K562 (cell line): ENCODE measurements at regions not wholly inside any gene's neighbourhood (a gene's known extent, or its start where the extent isn't known, plus 50 kb on each side); places are given as distances from the start of the nearest gene placed in this dataset.

Experiments used
- ATF7 ChIP-seq: fragments of 450-650 bp; IDR thresholded peaks from 2 replicates; pipeline ENCODE4 v1.7.1; 2014; ENCODE audit warnings: mild to moderate bottlenecking, moderate library complexity
- DDX20 ChIP-seq: fragments of 450-650 bp; IDR thresholded peaks from 2 replicates; pipeline ENCODE4 v1.6.1; 2016; ENCODE audit warnings: missing genetic modification characterization, low read depth, mild to moderate bottlenecking, missing compliant biosample characterization, moderate library complexity
- E2F1 ChIP-seq: sonication (generic); formaldehyde crosslinking; IDR thresholded peaks from 2 replicates; pipeline ENCODE4 v1.8.1; 2023; ENCODE audit warnings: mild to moderate bottlenecking, missing genetic modification reagents, moderate library complexity
- ELF4 ChIP-seq: fragments of 450-650 bp; formaldehyde crosslinking; IDR thresholded peaks from 2 replicates; pipeline ENCODE4 v1.4.0; 2022; ENCODE audit warnings: missing genetic modification characterization
- FOXJ3 ChIP-seq: sonication (generic); formaldehyde crosslinking; IDR thresholded peaks from 2 replicates; pipeline ENCODE4 v1.4.0; 2020; ENCODE audit warnings: mild to moderate bottlenecking, missing genetic modification reagents
- HDAC1 ChIP-seq, 2 experiments: fragments of 450-650 bp; IDR thresholded peaks; 2 replicates each; pipeline ENCODE4 v1.6.1; 2016 to 2017; ENCODE audit warnings: inconsistent platforms in 1 of 2, mild to moderate bottlenecking in 1 of 2, moderate library complexity in 1 of 2
- HDAC3 ChIP-seq: fragments of 450-650 bp; IDR thresholded peaks from 2 replicates; pipeline ENCODE4 v1.6.1; 2018; ENCODE audit warnings: borderline replicate concordance, mild to moderate bottlenecking, moderate library complexity; ENCODE audit not compliant: partially characterized antibody
- IRF1 ChIP-seq: sonication (generic); formaldehyde crosslinking; IDR thresholded peaks from 2 replicates; pipeline ENCODE4 v1.8.0; 2022; ENCODE audit warnings: missing genetic modification reagents, mild to moderate bottlenecking, borderline replicate concordance
- MYC ChIP-seq, 2 experiments: fragments of 250-450 bp in 1 of 2; sonication (Bioruptor Pico) in 1 of 2; IDR thresholded peaks; 2 replicates each; pipeline versions ENCODE4 v1.5.1 to v1.6.1; 2012 to 2021; ENCODE audit warnings: low read depth in 2 of 2, borderline replicate concordance in 1 of 2, improper control_type of control experiment in 1 of 2, low read length in 1 of 2, mild to moderate bottlenecking in 1 of 2, moderate library complexity in 1 of 2
- RBM34 ChIP-seq: fragments of 200-400 bp; formaldehyde crosslinking; IDR thresholded peaks from 2 replicates; pipeline ENCODE4 v1.6.1; 2018; ENCODE audit warnings: low read length, borderline replicate concordance; ENCODE audit not compliant: insufficient read depth
- SMARCB1 ChIP-seq: IDR thresholded peaks from 2 replicates; pipeline ENCODE4 v1.6.1; 2011; ENCODE audit warnings: improper control_type of control experiment, low read depth; ENCODE audit not compliant: insufficient read length
- SPI1 ChIP-seq: IDR thresholded peaks from 2 replicates; pipeline ENCODE4 v1.6.1; 2011; ENCODE audit warnings: low read depth, low read length, control low read depth, borderline replicate concordance
- SRSF9 ChIP-seq: fragments of 200-400 bp; formaldehyde crosslinking; IDR thresholded peaks from 2 replicates; pipeline ENCODE4 v1.6.1; 2017; ENCODE audit warnings: low read depth, low read length, borderline replicate concordance
- TCFL5 ChIP-seq: fragments of 250-450 bp; sonication (Bioruptor Pico); conservative IDR thresholded peaks from 2 replicates; pipeline ENCODE4 v1.6.1; 2021; ENCODE audit warnings: mild to moderate bottlenecking, moderate library complexity, matching md5 sums
- ZBTB34 ChIP-seq: fragments of 250-450 bp; sonication (Bioruptor Pico); IDR thresholded peaks from 2 replicates; pipeline ENCODE4 v1.8.0; 2021; ENCODE audit warnings: mild to moderate bottlenecking, moderate library complexity
- ZNF143 ChIP-seq: sonication (generic); formaldehyde crosslinking; IDR thresholded peaks from 2 replicates; pipeline ENCODE4 v1.9.0; 2022; ENCODE audit warnings: mild to moderate bottlenecking, missing genetic modification reagents
- ZNF583 ChIP-seq: fragments of 250-450 bp; sonication (Bioruptor Pico); IDR thresholded peaks from 2 replicates; pipeline ENCODE4 v1.4.0; 2020
- ZNF764 ChIP-seq: fragments of 250-450 bp; sonication (Bioruptor Pico); IDR thresholded peaks from 2 replicates; pipeline ENCODE4 v1.4.0; 2020; ENCODE audit warnings: low read depth, mild to moderate bottlenecking, moderate library complexity
- TF ChIP-seq, protein P1 (sequence below): fragments of 450-650 bp; IDR thresholded peaks from 2 replicates; pipeline ENCODE4 v1.6.1; 2016; ENCODE audit warnings: missing biosample characterization, missing genetic modification characterization

- no peak for TF ChIP-seq IRF1 (CRISPR knock-in tag)
- peak; percentile 81; the same call in 1 of the 2 replicates for TF ChIP-seq ELF4 (CRISPR knock-in tag)
- no peak for TF ChIP-seq ZNF583
- peak; percentile 49 for TF ChIP-seq MYC (IDR thresholded peaks at IDR 0.05; ENCODE audit: low read depth, low read length)
- TF ChIP-seq MYC (CRISPR knock-in tag; IDR thresholded peaks at IDR 0.05; ENCODE audit: borderline replicate concordance, low read depth): no peak
- peak; percentile 50; the same call in 1 of the 2 replicates for TF ChIP-seq ATF7
- TF ChIP-seq ZBTB34 (CRISPR knock-in tag): no peak
- no peak for TF ChIP-seq E2F1 (CRISPR knock-in tag)
- TF ChIP-seq SMARCB1: no peak
- no peak for TF ChIP-seq TCFL5 (CRISPR knock-in tag)
- no peak for TF ChIP-seq ZNF143 (CRISPR knock-in tag)
- peak; percentile 100 for TF ChIP-seq SPI1
- no peak for TF ChIP-seq RBM34
- TF ChIP-seq HDAC3: no peak
- TF ChIP-seq FOXJ3 (CRISPR knock-in tag): no peak
- peak in 1 of 2 experiments; percentile 80; a peak in 2 of 4 replicates for TF ChIP-seq HDAC1 (IDR thresholded peaks at IDR 0.05)
- no peak for TF ChIP-seq DDX20 (tag)
- no peak for TF ChIP-seq SRSF9
- no peak for TF ChIP-seq ZNF764 (CRISPR knock-in tag)
- TF ChIP-seq, protein P1, sequence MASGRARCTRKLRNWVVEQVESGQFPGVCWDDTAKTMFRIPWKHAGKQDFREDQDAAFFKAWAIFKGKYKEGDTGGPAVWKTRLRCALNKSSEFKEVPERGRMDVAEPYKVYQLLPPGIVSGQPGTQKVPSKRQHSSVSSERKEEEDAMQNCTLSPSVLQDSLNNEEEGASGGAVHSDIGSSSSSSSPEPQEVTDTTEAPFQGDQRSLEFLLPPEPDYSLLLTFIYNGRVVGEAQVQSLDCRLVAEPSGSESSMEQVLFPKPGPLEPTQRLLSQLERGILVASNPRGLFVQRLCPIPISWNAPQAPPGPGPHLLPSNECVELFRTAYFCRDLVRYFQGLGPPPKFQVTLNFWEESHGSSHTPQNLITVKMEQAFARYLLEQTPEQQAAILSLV (tag): no peak
Observed at GRCh38 chr2:111642586-111643327, 241.2 kb downstream of the ANAPC1 start (continued).
